WTC11 (cell line): ENCODE measurements at regions not wholly inside any gene's neighbourhood (a gene's known extent, or its start where the extent isn't known, plus 50 kb on each side); places are given as distances from the start of the nearest gene placed in this dataset.

Experiments used
- ATAC-seq: fragments of 200-7000 bp; cut with Tn5 transposase; 2 replicates; pipeline ENCODE4 v1.10.0; 2021; ENCODE audit warnings: mild to moderate bottlenecking, moderate library complexity
- CTCF ChIA-PET: fragments of 300-600 bp; sonication (Branson Sonifier 250); formaldehyde crosslinking; loops from one replicate; lab custom pipeline; 2021; ENCODE audit warnings: antibody characterized with exemption; lab: Charles Lee
- POLR2A ChIA-PET: fragments of 350-600 bp; sonication (Branson Sonifier 250); formaldehyde crosslinking; loops from one replicate; lab custom pipeline; 2021; ENCODE audit warnings: antibody characterized with exemption; lab: Charles Lee
- DNase-seq: peaks from one replicate; pipeline ENCODE4 v3.0.0; 2021; ENCODE audit warnings: low spot score
- H3K27ac Mint-ChIP-seq: 2 replicates; pipeline ENCODE4 v1.8.0; 2021; ENCODE audit warnings: mixed read lengths
- H3K27me3 Mint-ChIP-seq: 2 replicates; pipeline ENCODE4 v1.8.0; 2021; ENCODE audit warnings: low read depth, mild to moderate bottlenecking, moderate library complexity, mixed read lengths
- H3K36me3 Mint-ChIP-seq: 2 replicates; pipeline ENCODE4 v1.8.0; 2021; ENCODE audit warnings: mixed read lengths
- H3K4me1 Mint-ChIP-seq: 2 replicates; pipeline ENCODE4 v1.8.0; 2022; ENCODE audit warnings: mixed read lengths
- H3K4me3 Mint-ChIP-seq: 2 replicates; pipeline ENCODE4 v1.8.0; 2021; ENCODE audit warnings: mild to moderate bottlenecking, moderate library complexity, mixed read lengths
- H3K9me3 Mint-ChIP-seq: 2 replicates; pipeline ENCODE4 v1.8.0; 2021; ENCODE audit warnings: mixed read lengths
- ATF6 ChIP-seq: sonication (generic); formaldehyde crosslinking; IDR thresholded peaks from 2 replicates; pipeline ENCODE4 v1.8.1; 2023; ENCODE audit warnings: mild to moderate bottlenecking, missing genetic modification reagents
- CBFB ChIP-seq: sonication (generic); formaldehyde crosslinking; IDR thresholded peaks from 2 replicates; pipeline ENCODE4 v1.8.1; 2022; ENCODE audit warnings: mild to moderate bottlenecking, low read depth, missing genetic modification reagents
- ERG ChIP-seq: fragments of 250-450 bp; sonication (Bioruptor Pico); IDR thresholded peaks from 2 replicates; pipeline ENCODE4 v1.8.0; 2021; ENCODE audit warnings: mild to moderate bottlenecking
- ESRRA ChIP-seq: sonication (generic); formaldehyde crosslinking; IDR thresholded peaks from 2 replicates; pipeline ENCODE4 v1.8.1; 2022; ENCODE audit warnings: mild to moderate bottlenecking, missing genetic modification reagents, borderline replicate concordance
- FOXJ3 ChIP-seq: sonication (generic); formaldehyde crosslinking; IDR thresholded peaks from 2 replicates; pipeline ENCODE4 v1.9.0; 2021; ENCODE audit warnings: missing genetic modification reagents, mild to moderate bottlenecking, borderline replicate concordance
- FOXP1 ChIP-seq: sonication (generic); formaldehyde crosslinking; IDR thresholded peaks from 2 replicates; pipeline ENCODE4 v1.8.0; 2022; ENCODE audit warnings: missing genetic modification reagents, mild to moderate bottlenecking, moderate library complexity, borderline replicate concordance
- GABPB1 ChIP-seq: sonication (generic); formaldehyde crosslinking; IDR thresholded peaks from 2 replicates; pipeline ENCODE4 v1.8.1; 2023; ENCODE audit warnings: mild to moderate bottlenecking, missing genetic modification reagents
- HMGXB4 ChIP-seq: sonication (generic); formaldehyde crosslinking; IDR thresholded peaks from 2 replicates; pipeline ENCODE4 v1.8.1; 2023; ENCODE audit warnings: mild to moderate bottlenecking, moderate library complexity, missing genetic modification reagents
- KAT7 ChIP-seq: sonication (generic); formaldehyde crosslinking; IDR thresholded peaks from 2 replicates; pipeline ENCODE4 v1.8.1; 2023; ENCODE audit warnings: missing genetic modification reagents, mild to moderate bottlenecking, borderline replicate concordance
- MAX ChIP-seq: sonication (generic); formaldehyde crosslinking; IDR thresholded peaks from 2 replicates; pipeline ENCODE4 v1.8.0; 2022; ENCODE audit warnings: mild to moderate bottlenecking, missing genetic modification reagents
- NFATC4 ChIP-seq: fragments of 250-450 bp; sonication (Bioruptor Pico); IDR thresholded peaks from 2 replicates; pipeline ENCODE4 v1.9.0; 2021; ENCODE audit warnings: mild to moderate bottlenecking
- USF2 ChIP-seq: sonication (generic); formaldehyde crosslinking; IDR thresholded peaks from 2 replicates; pipeline ENCODE4 v1.8.1; 2023; ENCODE audit warnings: mild to moderate bottlenecking, missing genetic modification reagents, moderate library complexity
- ZMAT4 ChIP-seq: fragments of 250-450 bp; sonication (Bioruptor Pico); IDR thresholded peaks from 2 replicates; pipeline ENCODE4 v1.9.0; 2021; ENCODE audit warnings: mild to moderate bottlenecking
- ZNF232 ChIP-seq: sonication (generic); formaldehyde crosslinking; IDR thresholded peaks from 2 replicates; pipeline ENCODE4 v1.8.0; 2022; ENCODE audit warnings: mild to moderate bottlenecking, missing genetic modification reagents
- ZNF281 ChIP-seq: sonication (generic); formaldehyde crosslinking; IDR thresholded peaks from 2 replicates; pipeline ENCODE4 v1.8.0; 2023; ENCODE audit warnings: mild to moderate bottlenecking, missing genetic modification reagents
- ZNF512 ChIP-seq: sonication (generic); formaldehyde crosslinking; IDR thresholded peaks from 2 replicates; pipeline ENCODE4 v1.8.1; 2022; ENCODE audit warnings: missing genetic modification reagents, borderline replicate concordance
- ZSCAN18 ChIP-seq: fragments of 250-450 bp; sonication (Bioruptor Pico); IDR thresholded peaks from 2 replicates; pipeline ENCODE4 v2.1.2; 2022; ENCODE audit warnings: mild to moderate bottlenecking, moderate library complexity

GRCh38 chr18:73901151-73901550 lies 246.5 kb downstream of the FBXO15 start:
- H3K4me3 Mint-ChIP-seq = no peak overlapping the region
- CTCF ChIA-PET = no interaction called here
- POLR2A ChIA-PET = no interaction called here

GRCh38 chr18:73900106-73900835 lies 247.4 kb downstream of the FBXO15 start:
- Mint-ChIP-seq H3K36me3 (no peaks in the 10 kb centered on the region), H3K27me3 (peaks cover 39% of the 10 kb centered on the region), H3K4me1 (peaks cover 17% of the 10 kb centered on the region), H3K9me3 (no peaks in the 10 kb centered on the region), H3K27ac (no peak overlapping the region), H3K4me3 (no peak overlapping the region)
- ATAC-seq (no peak), DNase-seq (no peak)
- CTCF ChIA-PET = interaction anchor here (0.6 kb wide), 1 partner anchor 335 kb away, joined by 3 read pairs; no protein-coding TSS in a partner anchor
- POLR2A ChIA-PET = no interaction called here
- TF ChIP-seq CBFB = no peak
- TF ChIP-seq FOXJ3 (CRISPR knock-in tag) = no peak
- TF ChIP-seq ESRRA (CRISPR knock-in tag) = no peak
- TF ChIP-seq HMGXB4 (CRISPR knock-in tag) = no peak
- no peak for TF ChIP-seq ZSCAN18 (CRISPR knock-in tag)
- no peak for TF ChIP-seq KAT7 (CRISPR knock-in tag)
- TF ChIP-seq FOXP1 = no peak
- TF ChIP-seq ZNF232 = no peak
- no peak for TF ChIP-seq ERG (CRISPR knock-in tag)
- no peak for TF ChIP-seq MAX (CRISPR knock-in tag)
- TF ChIP-seq ZNF281 (CRISPR knock-in tag) = no peak
- no peak for TF ChIP-seq NFATC4
- TF ChIP-seq ZNF512 (CRISPR knock-in tag) = no peak
- TF ChIP-seq GABPB1 (CRISPR knock-in tag) = no peak
- no peak for TF ChIP-seq USF2

More at GRCh38 chr18:73901151-73901550, 246.5 kb downstream of the FBXO15 start:
- H3K9me3 Mint-ChIP-seq = no peaks in the 10 kb centered on the region
- H3K27me3 Mint-ChIP-seq = peaks cover 35% of the 10 kb centered on the region
- no peaks in the 10 kb centered on the region for H3K36me3 Mint-ChIP-seq
- TF ChIP-seq ZMAT4 (CRISPR knock-in tag) = no peak
- TF ChIP-seq ATF6 = no peak
- no peak for DNase-seq
- no peak overlapping the region for H3K27ac Mint-ChIP-seq
- H3K4me1 Mint-ChIP-seq = peaks cover 8% of the 10 kb centered on the region
- ATAC-seq = no peak
